GM23338 (cell line): ENCODE measurements at regions not wholly inside any gene's neighbourhood (a gene's known extent, or its start where the extent isn't known, plus 50 kb on each side); places are given as distances from the start of the nearest gene placed in this dataset.

ENCODE experiments used
- CTCF ChIP-seq, 2 experiments: fragments of 200-600 bp in 1 of 2; sonication (generic) in 1 of 2; conservative IDR thresholded peaks; 2 replicates each; pipeline versions ENCODE4 v1.5.1 to v1.6.1; 2016 to 2017; ENCODE audit warnings: antibody characterized with exemption in 2 of 2, low read depth in 2 of 2, mild to moderate bottlenecking in 2 of 2, moderate library complexity in 1 of 2
- ETS1 ChIP-seq: IDR thresholded peaks from 2 replicates; pipeline ENCODE4 v1.6.1; 2016; ENCODE audit warnings: antibody characterized with exemption
- EZH2phosphoT487 ChIP-seq: fragments of 200-600 bp; sonication (generic); IDR thresholded peaks from one replicate; pipeline ENCODE4 v1.8.1; 2018; ENCODE audit warnings: antibody characterized with exemption; ENCODE audit not compliant: unreplicated experiment
- REST ChIP-seq: IDR thresholded peaks from one replicate; pipeline ENCODE4 v1.6.1; 2018; ENCODE audit warnings: antibody characterized with exemption; ENCODE audit not compliant: unreplicated experiment

- TF ChIP-seq CTCF (conservative IDR thresholded peaks at IDR 0.05; ENCODE audit: low read depth in 2 of 2), result no peak
- TF ChIP-seq ETS1, result no peak
- no peak for TF ChIP-seq REST
- no peak for TF ChIP-seq EZH2phosphoT487
Measured at GRCh38 chr4:152117054-152117453, 356.2 kb upstream of the GATB start.
